ENCODE measurements at regions not wholly inside any gene's neighbourhood (a gene's known extent, or its start where the extent isn't known, plus 50 kb on each side); places are given as distances from the start of the nearest gene placed in this dataset.
A peak's percentile ranks its signal among the peaks of the same experiment; 100 is the strongest.
"Not testable (repeated sequence)": the region's sequence is repeated elsewhere in the genome, so short reads cannot be mapped to it uniquely, and the experiment has no call there.

- Mint-ChIP-seq H3K4me1 (ENCODE audit: low read depth, unreplicated experiment) (no peaks in the 10 kb centered on the region), H3K27ac (ENCODE audit: unreplicated experiment) (no peak overlapping the region), H3K9me3 (ENCODE audit: unreplicated experiment) (peaks cover 7% of the 10 kb centered on the region), H3K36me3 (ENCODE audit: unreplicated experiment) (no peaks in the 10 kb centered on the region), H3K27me3 (ENCODE audit: unreplicated experiment) (peaks cover 3% of the 10 kb centered on the region), H3K4me3 (ENCODE audit: unreplicated experiment) (no peak overlapping the region)
- DNase-seq: no peak
- no peak for TF ChIP-seq CTCF (IDR thresholded peaks at IDR 0.05; ENCODE audit: partially characterized antibody, unreplicated experiment)
Observed at GRCh38 chr5:2093859-2094615, 211.3 kb upstream of the IRX4 start.

GRCh38 chr5:2091921-2092320 is 209.2 kb upstream of the IRX4 start:
- H3K27me3 Mint-ChIP-seq (ENCODE audit: unreplicated experiment): peaks cover 3% of the 10 kb centered on the region
- H3K27ac Mint-ChIP-seq (ENCODE audit: unreplicated experiment): peak overlapping the region; percentile 18
- no peaks in the 10 kb centered on the region for H3K36me3 Mint-ChIP-seq (ENCODE audit: unreplicated experiment)
- H3K4me1 Mint-ChIP-seq (ENCODE audit: low read depth, unreplicated experiment): no peaks in the 10 kb centered on the region
- H3K9me3 Mint-ChIP-seq (ENCODE audit: unreplicated experiment): peaks cover 2% of the 10 kb centered on the region
- no peak overlapping the region for H3K4me3 Mint-ChIP-seq (ENCODE audit: unreplicated experiment)
- TF ChIP-seq CTCF (IDR thresholded peaks at IDR 0.05; ENCODE audit: partially characterized antibody, unreplicated experiment): no peak
- DNase-seq: no peak

GRCh38 chr5:2087980-2088379 is 205.3 kb upstream of the IRX4 start:
- Mint-ChIP-seq H3K27me3 (ENCODE audit: unreplicated experiment) (peaks cover 2% of the 10 kb centered on the region), H3K4me3 (ENCODE audit: unreplicated experiment) (no peak overlapping the region)
- no peak for TF ChIP-seq CTCF (IDR thresholded peaks at IDR 0.05; ENCODE audit: partially characterized antibody, unreplicated experiment)

DNA sequence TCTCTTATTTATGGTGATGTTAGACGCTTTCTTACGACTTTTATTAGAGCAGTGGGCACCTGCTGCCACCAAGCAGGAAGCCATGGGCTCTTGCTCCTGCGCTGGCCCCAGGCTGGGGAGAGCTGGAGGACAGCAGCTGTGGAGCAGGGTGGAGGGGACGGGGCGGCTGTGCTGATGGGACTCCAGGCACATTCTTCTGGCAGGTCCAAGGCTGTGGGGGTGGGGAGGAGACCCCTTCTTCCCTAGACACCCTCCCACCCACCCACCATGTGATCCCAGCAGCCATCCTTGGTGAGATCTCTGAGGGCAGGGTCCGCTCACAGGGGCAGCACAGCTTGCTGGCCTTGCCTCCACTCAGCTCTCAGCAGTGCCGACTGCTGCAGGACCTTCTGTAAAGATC is 192.6 kb upstream of the IRX4 start:
- peaks cover 1% of the 10 kb centered on the region for H3K36me3 Mint-ChIP-seq (ENCODE audit: unreplicated experiment)
- peaks cover 3% of the 10 kb centered on the region for H3K27me3 Mint-ChIP-seq (ENCODE audit: unreplicated experiment)
- TF ChIP-seq CTCF (IDR thresholded peaks at IDR 0.05; ENCODE audit: partially characterized antibody, unreplicated experiment): no peak

More at GRCh38 chr5:2087980-2088379, 205.3 kb upstream of the IRX4 start:
- Mint-ChIP-seq H3K27ac (ENCODE audit: unreplicated experiment) (no peak overlapping the region), H3K9me3 (ENCODE audit: unreplicated experiment) (no peaks in the 10 kb centered on the region), H3K4me1 (ENCODE audit: low read depth, unreplicated experiment) (no peaks in the 10 kb centered on the region), H3K36me3 (ENCODE audit: unreplicated experiment) (peaks cover 1% of the 10 kb centered on the region)
- no peak for DNase-seq

GRCh38 chr5:2071562-2071961 is 188.8 kb upstream of the IRX4 start:
- Mint-ChIP-seq H3K9me3 (ENCODE audit: unreplicated experiment) (no peaks in the 10 kb centered on the region), H3K4me1 (ENCODE audit: low read depth, unreplicated experiment) (no peaks in the 10 kb centered on the region), H3K36me3 (ENCODE audit: unreplicated experiment) (peaks cover 8% of the 10 kb centered on the region), H3K27ac (ENCODE audit: unreplicated experiment) (no peak overlapping the region), H3K4me3 (ENCODE audit: unreplicated experiment) (no peak overlapping the region), H3K27me3 (ENCODE audit: unreplicated experiment) (peaks cover 7% of the 10 kb centered on the region)
- DNase-seq: no peak
- TF ChIP-seq CTCF (IDR thresholded peaks at IDR 0.05; ENCODE audit: partially characterized antibody, unreplicated experiment): no peak

More for the DNA sequence above, 192.6 kb upstream of the IRX4 start:
- DNase-seq: no peak
- Mint-ChIP-seq H3K27ac (ENCODE audit: unreplicated experiment) (no peak overlapping the region), H3K9me3 (ENCODE audit: unreplicated experiment) (peaks cover 4% of the 10 kb centered on the region), H3K4me3 (ENCODE audit: unreplicated experiment) (no peak overlapping the region), H3K4me1 (ENCODE audit: low read depth, unreplicated experiment) (no peaks in the 10 kb centered on the region)

DNA sequence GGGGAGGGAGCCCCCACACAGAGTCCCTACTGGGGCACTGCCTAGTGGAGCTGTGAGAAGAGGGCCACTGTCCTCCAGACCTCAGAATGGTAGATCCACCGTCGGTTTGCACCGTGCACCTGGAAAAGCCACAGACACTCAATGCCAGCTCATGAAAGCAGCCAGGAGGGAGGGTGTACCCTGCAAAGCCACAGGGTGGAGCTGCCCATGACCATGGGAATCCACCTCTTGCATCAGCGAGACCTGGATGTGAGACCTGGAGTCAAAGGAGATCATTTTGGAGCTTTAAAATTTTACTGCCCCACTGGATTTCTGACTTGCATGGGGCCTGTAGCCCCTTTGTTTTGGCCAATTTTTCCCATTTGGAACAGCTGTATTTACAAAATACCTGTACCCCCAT is 188.1 kb upstream of the IRX4 start:
- not testable (repeated sequence) for DNase-seq; H3K36me3 Mint-ChIP-seq (ENCODE audit: unreplicated experiment); H3K9me3 Mint-ChIP-seq (ENCODE audit: unreplicated experiment); H3K4me1 Mint-ChIP-seq (ENCODE audit: low read depth, unreplicated experiment); H3K27ac Mint-ChIP-seq (ENCODE audit: unreplicated experiment); H3K27me3 Mint-ChIP-seq (ENCODE audit: unreplicated experiment); H3K4me3 Mint-ChIP-seq (ENCODE audit: unreplicated experiment)

Data from glutamatergic neuron (in vitro differentiated cells).